Keratinocyte (primary cell): ENCODE measurements at regions not wholly inside any gene's neighbourhood (a gene's known extent, or its start where the extent isn't known, plus 50 kb on each side); places are given as distances from the start of the nearest gene placed in this dataset.

Experiments
- DNase-seq: peaks from one replicate; pipeline ENCODE4 v3.0.0-alpha.2; 2011; ENCODE audit warnings: low read depth, missing footprints, low spot score
- FAIRE-seq: peaks from 2 replicates; lab custom pipeline; 2011; peaks lifted over from hg19 to GRCh38; lab: Jason Lieb, UNC
- H2AFZ ChIP-seq: 2 replicates; pipeline ENCODE4 v1.6.0; 2012; ENCODE audit warnings: low read length, control low read depth, inconsistent platforms; ENCODE audit not compliant: control insufficient read depth
- H3K27ac ChIP-seq: 2 replicates; pipeline ENCODE4 v1.5.1; 2011; ENCODE audit warnings: low read length; ENCODE audit not compliant: control insufficient read depth, insufficient read depth
- H3K27me3 ChIP-seq: 3 replicates; pipeline ENCODE4 v1.6.0; 2011; ENCODE audit warnings: low read length; ENCODE audit not compliant: control insufficient read depth, insufficient read depth; ENCODE audit errors: extremely low read depth
- H3K36me3 ChIP-seq, 2 experiments: 2 replicates in 1 of 2; 3 replicates in 1 of 2; pipeline ENCODE4 v1.5.1; 2011; ENCODE audit warnings: low read length in 2 of 2, mild to moderate bottlenecking in 1 of 2; ENCODE audit not compliant: control insufficient read depth in 2 of 2, insufficient read depth in 2 of 2; ENCODE audit errors: extremely low read depth in 1 of 2
- H3K4me1 ChIP-seq: 3 replicates; pipeline ENCODE4 v1.5.1; 2011; ENCODE audit warnings: low read length; ENCODE audit not compliant: control insufficient read depth, insufficient read depth; ENCODE audit errors: extremely low read depth
- H3K4me2 ChIP-seq: 3 replicates; pipeline ENCODE4 v1.6.0; 2011; ENCODE audit warnings: low read depth, low read length; ENCODE audit not compliant: control insufficient read depth, insufficient read depth; ENCODE audit errors: extremely low read depth
- H3K4me3 ChIP-seq, 3 experiments: fragments of 200-600 bp in 1 of 3; sonication (generic) in 1 of 3; 2 replicates in 2 of 3; 3 replicates in 1 of 3; pipeline ENCODE4 v1.5.1; 2011 to 2016; ENCODE audit warnings: low read length in 3 of 3, mild to moderate bottlenecking in 3 of 3, control low read depth in 2 of 3, inconsistent platforms in 1 of 3, low read depth in 1 of 3, mixed read lengths in 1 of 3, mixed run types in 1 of 3, moderate library complexity in 1 of 3; ENCODE audit not compliant: control insufficient read depth in 2 of 3, insufficient read depth in 2 of 3; ENCODE audit errors: extremely low read depth in 1 of 3
- H3K79me2 ChIP-seq: 2 replicates; pipeline ENCODE4 v1.6.0; 2012; ENCODE audit warnings: low read length; ENCODE audit not compliant: control insufficient read depth, insufficient read depth
- H3K9ac ChIP-seq: 3 replicates; pipeline ENCODE4 v1.6.0; 2011; ENCODE audit warnings: low read length; ENCODE audit not compliant: control insufficient read depth, insufficient read depth; ENCODE audit errors: extremely low read depth
- H3K9me1 ChIP-seq: 3 replicates; pipeline ENCODE4 v1.6.0; 2011; ENCODE audit warnings: low read length; ENCODE audit not compliant: control insufficient read depth, insufficient read depth; ENCODE audit errors: extremely low read depth
- H3K9me3 ChIP-seq: 2 replicates; pipeline ENCODE4 v1.5.1; 2012; ENCODE audit warnings: low read depth, low read length; ENCODE audit not compliant: control insufficient read depth
- H4K20me1 ChIP-seq: 3 replicates; pipeline ENCODE4 v1.6.0; 2011; ENCODE audit warnings: low read length; ENCODE audit not compliant: control insufficient read depth, insufficient read depth; ENCODE audit errors: extremely low read depth
- CTCF ChIP-seq, 3 experiments: IDR thresholded peaks in 1 of 3; conservative IDR thresholded peaks in 1 of 3; optimal IDR thresholded peaks in 1 of 3; 2 replicates in 2 of 3; 3 replicates in 1 of 3; pipeline versions ENCODE3 to v1.5.1; 2011; ENCODE audit warnings: low read length in 3 of 3, mild to moderate bottlenecking in 3 of 3, moderate library complexity in 2 of 3, control low read depth in 1 of 3, inconsistent platforms in 1 of 3; ENCODE audit not compliant: insufficient read depth in 2 of 3; ENCODE audit errors: extremely low read depth in 1 of 3
- EZH2 ChIP-seq: IDR thresholded peaks from one replicate; pipeline ENCODE4 v1.6.1; 2012; ENCODE audit warnings: inconsistent platforms, mild to moderate bottlenecking, low read length, moderate library complexity
- dilution Hi-C: fragments of 300-500 bp; cut with MboI; formaldehyde crosslinking; loops from one replicate; pipeline ENCODE4 v1.7.0; 2020; ENCODE audit warnings: low sequenced_read_pairs; ENCODE audit not compliant: extremely low pct_ligation_motif_present

- no peaks in the 10 kb centered on the region for H3K36me3 ChIP-seq
- no peaks in the 10 kb centered on the region for H3K4me1 ChIP-seq
- dilution Hi-C loops: no loop called here
- H3K4me3 ChIP-seq: no peak overlapping the region
- H4K20me1 ChIP-seq: no peaks in the 10 kb centered on the region
- no peaks in the 10 kb centered on the region for H3K27me3 ChIP-seq
- no peaks in the 10 kb centered on the region for H3K9me3 ChIP-seq
- no peak overlapping the region for H3K27ac ChIP-seq
- no peak overlapping the region for H3K4me2 ChIP-seq
- no peaks in the 10 kb centered on the region for H3K79me2 ChIP-seq
- TF ChIP-seq CTCF (optimal IDR thresholded peaks at IDR 0.05 in 1 of 3, IDR thresholded peaks at IDR 0.05 in 1 of 3, conservative IDR thresholded peaks at IDR 0.05 in 1 of 3; ENCODE audit: extremely low read depth in 1 of 3, insufficient read depth in 2 of 3, low read length in 3 of 3) (no peak), EZH2 (no peak)
- no peak overlapping the region for H2AFZ ChIP-seq
- no peaks in the 10 kb centered on the region for H3K9me1 ChIP-seq
- no peak for DNase-seq
- no peak for FAIRE-seq
- H3K9ac ChIP-seq: no peak overlapping the region
Measured at GRCh38 chr5:82748688-82749460, 328.3 kb downstream of the TMEM167A start.

GRCh38 chr5:82747986-82748385, 329.2 kb downstream of the TMEM167A start:
- no peak overlapping the region for H3K4me3 ChIP-seq
- H3K79me2 ChIP-seq: no peaks in the 10 kb centered on the region
- H3K4me2 ChIP-seq: no peak overlapping the region
- H3K9me1 ChIP-seq: no peaks in the 10 kb centered on the region
- DNase-seq (no peak), FAIRE-seq (no peak)
- no peaks in the 10 kb centered on the region for H3K36me3 ChIP-seq
- no peaks in the 10 kb centered on the region for H3K27me3 ChIP-seq
- dilution Hi-C loops: no loop called here
- H3K27ac ChIP-seq: no peak overlapping the region
- no peaks in the 10 kb centered on the region for H3K9me3 ChIP-seq
- no peak overlapping the region for H3K9ac ChIP-seq
- H3K4me1 ChIP-seq: no peaks in the 10 kb centered on the region
- no peak for TF ChIP-seq CTCF (optimal IDR thresholded peaks at IDR 0.05 in 1 of 3, IDR thresholded peaks at IDR 0.05 in 1 of 3, conservative IDR thresholded peaks at IDR 0.05 in 1 of 3; ENCODE audit: extremely low read depth in 1 of 3, insufficient read depth in 2 of 3, low read length in 3 of 3)
- no peak overlapping the region for H2AFZ ChIP-seq
- no peaks in the 10 kb centered on the region for H4K20me1 ChIP-seq
